ENCODE measurements at regions not wholly inside any gene's neighbourhood (a gene's known extent, or its start where the extent isn't known, plus 50 kb on each side); places are given as distances from the start of the nearest gene placed in this dataset.

- no peak overlapping the region for H3K4me3 Mint-ChIP-seq
- no peak for TF ChIP-seq CTCF (IDR thresholded peaks at IDR 0.05)
- WGBS (ENCODE audit: insufficient coverage) = 100% methylated on average over 3 of the region's 3 CpGs
These were observed 483.0 kb upstream of the NDST4 start for GRCh38 chr4:115596265-115597001.

GRCh38 chr4:115580901-115581300, 467.5 kb upstream of the NDST4 start:
- Histone ChIP-seq H3K4me1 (ENCODE audit: control insufficient read depth in 1 of 2, insufficient read depth in 2 of 2, low read length in 2 of 2) (no peaks in the 10 kb centered on the region), H3K9me3 (replicated peaks in 1 of 2; ENCODE audit: control insufficient read depth in 1 of 2, insufficient read depth in 1 of 2, low read length in 2 of 2) (no peaks in the 10 kb centered on the region), H3K4me2 (replicated peaks; ENCODE audit: extremely low read depth, low read length, poor library complexity, severe bottlenecking) (no peak overlapping the region), H2AFZ (ENCODE audit: insufficient read depth, low read depth, low read length, poor library complexity, severe bottlenecking) (no peak overlapping the region), H3K4me3 (replicated peaks in 1 of 3; ENCODE audit: low read depth in 2 of 3, low read length in 3 of 3) (no peak overlapping the region), H3K9ac (ENCODE audit: insufficient read depth, low read length, poor library complexity, severe bottlenecking) (no peak overlapping the region), H4K20me1 (ENCODE audit: insufficient read depth, low read length) (no peaks in the 10 kb centered on the region), H3K27me3 (ENCODE audit: control insufficient read depth in 2 of 2, insufficient read depth in 2 of 2, low read length in 2 of 2) (no peaks in the 10 kb centered on the region), H3K79me2 (ENCODE audit: insufficient read depth, low read length) (no peaks in the 10 kb centered on the region), H3K27ac (ENCODE audit: low read depth in 1 of 2, low read length in 2 of 2) (no peak overlapping the region), H3K36me3 (replicated peaks in 1 of 2; ENCODE audit: control insufficient read depth in 1 of 2, insufficient read depth in 2 of 2, low read length in 2 of 2) (no peaks in the 10 kb centered on the region)
- Mint-ChIP-seq H3K27me3 (ENCODE audit: low read depth in 3 of 3) (no peaks in the 10 kb centered on the region), H3K27ac (no peak overlapping the region), H3K4me1 (no peaks in the 10 kb centered on the region), H3K9me3 (no peaks in the 10 kb centered on the region), H3K4me3 (no peak overlapping the region), H3K36me3 (no peaks in the 10 kb centered on the region)
- DNase-seq = no peak
- no peak for TF ChIP-seq CTCF (IDR thresholded peaks at IDR 0.05)
- intact Hi-C loops (cut with micrococcal nuclease) = no loop called here

More at GRCh38 chr4:115596265-115597001, 483.0 kb upstream of the NDST4 start:
- no peak overlapping the region for H3K4me2 ChIP-seq (replicated peaks; ENCODE audit: extremely low read depth, low read length, poor library complexity, severe bottlenecking)
- Mint-ChIP-seq H3K27ac (no peak overlapping the region), H3K4me1 (no peaks in the 10 kb centered on the region), H3K27me3 (ENCODE audit: low read depth in 3 of 3) (no peaks in the 10 kb centered on the region), H3K9me3 (peaks cover 0 to 11% (median 4%) of the 10 kb centered on the region in 7 donors), H3K36me3 (no peaks in the 10 kb centered on the region)
- no peak overlapping the region for H2AFZ ChIP-seq (ENCODE audit: insufficient read depth, low read depth, low read length, poor library complexity, severe bottlenecking)
- peaks cover 0 to 3% of the 10 kb centered on the region in 2 donors for H3K9me3 ChIP-seq (replicated peaks in 1 of 2; ENCODE audit: control insufficient read depth in 1 of 2, insufficient read depth in 1 of 2, low read length in 2 of 2)
- no peaks in the 10 kb centered on the region for H3K36me3 ChIP-seq (replicated peaks in 1 of 2; ENCODE audit: control insufficient read depth in 1 of 2, insufficient read depth in 2 of 2, low read length in 2 of 2)
- no peaks in the 10 kb centered on the region for H3K79me2 ChIP-seq (ENCODE audit: insufficient read depth, low read length)
- no peak for DNase-seq
- H4K20me1 ChIP-seq (ENCODE audit: insufficient read depth, low read length) = no peaks in the 10 kb centered on the region
- no peak overlapping the region for H3K4me3 ChIP-seq (replicated peaks in 1 of 3; ENCODE audit: low read depth in 2 of 3, low read length in 3 of 3)
- intact Hi-C loops (cut with micrococcal nuclease) = no loop called here
- no peak overlapping the region for H3K9ac ChIP-seq (ENCODE audit: insufficient read depth, low read length, poor library complexity, severe bottlenecking)
- H3K27ac ChIP-seq (ENCODE audit: low read depth in 1 of 2, low read length in 2 of 2) = no peak overlapping the region
- no peaks in the 10 kb centered on the region for H3K27me3 ChIP-seq (ENCODE audit: control insufficient read depth in 2 of 2, insufficient read depth in 2 of 2, low read length in 2 of 2)
- H3K4me1 ChIP-seq (ENCODE audit: control insufficient read depth in 1 of 2, insufficient read depth in 2 of 2, low read length in 2 of 2) = no peaks in the 10 kb centered on the region

Data from CD14-positive monocyte (primary cell).